Effector memory CD8-positive, alpha-beta T cell (primary cell): ENCODE measurements at regions not wholly inside any gene's neighbourhood (a gene's known extent, or its start where the extent isn't known, plus 50 kb on each side); places are given as distances from the start of the nearest gene placed in this dataset.

ENCODE experiments used
- ATAC-seq: fragments of 150-1000 bp; cut with Tn5 transposase; replicated peaks from 2 replicates; pipeline ENCODE4 v1.10.0; 2021; ENCODE audit warnings: mild to moderate bottlenecking, moderate library complexity
- DNase-seq, 3 experiments: peaks; one replicate each; pipeline ENCODE4 v3.0.0; 2021
- H3K27ac Mint-ChIP-seq, 2 donors: one replicate each; pipeline ENCODE4 v1.8.0; 2022; ENCODE audit warnings: mild to moderate bottlenecking in 2 of 2, mixed read lengths in 2 of 2, moderate library complexity in 2 of 2
- H3K27me3 Mint-ChIP-seq, 2 donors: one replicate each; pipeline ENCODE4 v1.8.0; 2022; ENCODE audit warnings: mixed read lengths in 2 of 2
- H3K36me3 Mint-ChIP-seq: one replicate; pipeline ENCODE4 v1.8.0; 2022; ENCODE audit warnings: mild to moderate bottlenecking, moderate library complexity, mixed read lengths; ENCODE audit not compliant: insufficient read depth
- H3K4me1 Mint-ChIP-seq, 2 donors: one replicate each; pipeline ENCODE4 v1.8.0; 2022; ENCODE audit warnings: low read depth in 2 of 2, mixed read lengths in 2 of 2
- H3K4me3 Mint-ChIP-seq, 2 donors: one replicate each; pipeline ENCODE4 v1.8.0; 2022; ENCODE audit warnings: mild to moderate bottlenecking in 2 of 2, mixed read lengths in 2 of 2, moderate library complexity in 2 of 2
- H3K9me3 Mint-ChIP-seq, 2 donors: one replicate each; pipeline ENCODE4 v1.8.0; 2022; ENCODE audit warnings: mixed read lengths in 2 of 2

DNA sequence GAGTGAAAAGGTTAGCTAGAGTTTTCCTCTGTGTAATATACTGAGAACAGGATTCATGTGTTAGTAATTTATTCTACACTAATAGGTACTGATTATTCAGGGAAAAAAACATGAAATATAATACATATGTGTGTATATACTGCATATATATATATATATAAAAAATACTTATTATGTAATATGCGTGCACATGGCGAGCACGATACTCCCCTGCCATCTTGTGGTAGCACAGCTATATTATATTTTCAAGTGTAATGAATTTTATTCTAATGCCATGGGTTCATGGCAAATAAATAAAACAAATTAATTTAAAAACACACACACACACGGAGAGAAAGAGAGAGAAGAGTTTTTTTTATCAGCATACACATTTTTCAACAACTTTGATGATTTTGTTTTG lies 460.6 kb downstream of the KCNJ2 start:
- Mint-ChIP-seq H3K4me3 (no peak overlapping the region), H3K27ac (no peak overlapping the region), H3K27me3 (no peaks in the 10 kb centered on the region), H3K36me3 (no peaks in the 10 kb centered on the region), H3K9me3 (peaks cover 2 to 7% of the 10 kb centered on the region in 2 donors), H3K4me1 (no peaks in the 10 kb centered on the region)
- DNase-seq (no peak), ATAC-seq (no peak)

GRCh38 chr17:70636517-70637133 lies 467.3 kb downstream of the KCNJ2 start:
- H3K27ac Mint-ChIP-seq: no peak overlapping the region
- no peaks in the 10 kb centered on the region for H3K4me1 Mint-ChIP-seq
- DNase-seq (no peak), ATAC-seq (no peak)
- no peaks in the 10 kb centered on the region for H3K36me3 Mint-ChIP-seq
- no peaks in the 10 kb centered on the region for H3K9me3 Mint-ChIP-seq
- no peaks in the 10 kb centered on the region for H3K27me3 Mint-ChIP-seq
- no peak overlapping the region for H3K4me3 Mint-ChIP-seq

- H3K9me3 Mint-ChIP-seq: no peaks in the 10 kb centered on the region
These were observed 472.7 kb downstream of the KCNJ2 start for GRCh38 chr17:70642059-70642458.

GRCh38 chr17:70644096-70644495 lies 474.8 kb downstream of the KCNJ2 start:
- ATAC-seq (no peak), DNase-seq (no peak)
- no peaks in the 10 kb centered on the region for H3K4me1 Mint-ChIP-seq
- H3K9me3 Mint-ChIP-seq: no peaks in the 10 kb centered on the region
- no peak overlapping the region for H3K4me3 Mint-ChIP-seq
- no peaks in the 10 kb centered on the region for H3K27me3 Mint-ChIP-seq
- no peak overlapping the region for H3K27ac Mint-ChIP-seq
- no peaks in the 10 kb centered on the region for H3K36me3 Mint-ChIP-seq

More at GRCh38 chr17:70642059-70642458, 472.7 kb downstream of the KCNJ2 start:
- Mint-ChIP-seq H3K27ac (no peak overlapping the region), H3K4me3 (no peak overlapping the region), H3K4me1 (no peaks in the 10 kb centered on the region), H3K27me3 (no peaks in the 10 kb centered on the region), H3K36me3 (no peaks in the 10 kb centered on the region)
- ATAC-seq: no peak
- DNase-seq: no peak

DNA sequence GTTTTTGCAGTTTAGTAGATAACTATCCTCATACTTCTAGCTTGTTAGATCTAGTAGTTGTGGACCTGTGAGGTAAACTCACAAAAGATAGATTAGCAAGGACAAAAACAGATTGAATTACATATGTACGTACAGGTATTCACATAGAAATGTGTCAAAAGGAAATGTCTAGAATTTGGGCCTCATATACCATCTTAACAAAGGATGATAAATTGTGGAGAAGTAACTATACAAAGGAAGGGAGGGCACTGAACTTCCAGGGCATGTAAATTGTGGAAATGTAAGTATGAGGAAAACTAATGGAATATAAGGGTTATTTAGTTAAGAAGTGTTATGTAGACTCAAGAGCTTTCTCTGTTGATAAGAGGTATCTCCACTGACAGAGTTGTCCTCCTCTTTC lies 477.3 kb downstream of the KCNJ2 start:
- Mint-ChIP-seq H3K9me3 (peaks cover 3 to 7% of the 10 kb centered on the region in 2 donors), H3K4me1 (no peaks in the 10 kb centered on the region), H3K27me3 (no peaks in the 10 kb centered on the region), H3K4me3 (no peak overlapping the region), H3K27ac (no peak overlapping the region), H3K36me3 (no peaks in the 10 kb centered on the region)
- no peak for ATAC-seq
- DNase-seq: no peak

- ATAC-seq: no peak
- H3K9me3 Mint-ChIP-seq: peaks cover 3 to 7% of the 10 kb centered on the region in 2 donors
- no peaks in the 10 kb centered on the region for H3K36me3 Mint-ChIP-seq
- H3K27ac Mint-ChIP-seq: no peak overlapping the region
- no peaks in the 10 kb centered on the region for H3K27me3 Mint-ChIP-seq
- no peak for DNase-seq
- no peak overlapping the region for H3K4me3 Mint-ChIP-seq
- H3K4me1 Mint-ChIP-seq: no peaks in the 10 kb centered on the region
These were observed 478.8 kb downstream of the KCNJ2 start for GRCh38 chr17:70648166-70648565.

DNA sequence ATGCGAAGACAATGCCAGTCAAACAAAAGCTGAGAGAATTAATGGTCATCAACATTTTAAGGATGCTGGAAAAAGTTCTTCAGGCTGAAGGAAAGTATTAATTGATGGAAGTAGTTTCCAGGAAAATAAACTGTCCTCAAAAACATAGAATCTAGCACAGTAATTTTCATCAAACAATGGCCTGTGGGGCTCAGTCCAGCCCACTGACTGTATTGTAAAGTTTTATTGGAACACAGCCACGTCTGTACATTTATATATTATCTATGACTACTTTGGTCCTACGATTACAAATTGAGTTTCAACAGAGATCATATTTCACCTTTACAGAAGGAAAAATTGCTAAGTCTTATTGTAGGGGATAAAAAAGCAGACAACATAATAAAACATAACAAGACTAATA lies 484.5 kb downstream of the KCNJ2 start:
- H3K27ac Mint-ChIP-seq: no peak overlapping the region
- no peak overlapping the region for H3K4me3 Mint-ChIP-seq
- DNase-seq (no peak), ATAC-seq (no peak)
- H3K9me3 Mint-ChIP-seq: peaks cover 3 to 7% of the 10 kb centered on the region in 2 donors
- no peaks in the 10 kb centered on the region for H3K36me3 Mint-ChIP-seq
- no peaks in the 10 kb centered on the region for H3K4me1 Mint-ChIP-seq
- H3K27me3 Mint-ChIP-seq: no peaks in the 10 kb centered on the region

DNA sequence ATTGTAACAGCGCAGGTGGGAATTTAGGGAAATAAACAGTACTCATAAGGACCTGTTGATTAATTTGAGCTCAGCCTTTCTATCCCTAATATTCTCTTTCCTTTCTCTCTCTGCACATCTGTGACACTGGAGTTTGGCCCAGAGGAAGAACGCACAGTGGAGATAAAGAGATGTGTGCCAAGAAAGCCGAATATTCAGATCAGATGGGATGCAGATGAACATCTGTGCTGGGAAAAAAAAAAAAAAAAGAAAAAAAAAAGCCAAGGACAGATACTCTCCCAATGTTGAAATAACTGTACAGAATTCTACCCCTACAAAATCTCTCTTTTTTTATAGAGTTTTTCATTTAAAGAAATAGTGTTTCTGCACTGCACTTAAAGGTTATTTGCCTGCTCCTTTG lies 485.4 kb downstream of the KCNJ2 start:
- Mint-ChIP-seq H3K27me3 (no peaks in the 10 kb centered on the region), H3K9me3 (peaks cover 3 to 7% of the 10 kb centered on the region in 2 donors), H3K4me3 (no peak overlapping the region), H3K4me1 (no peaks in the 10 kb centered on the region), H3K36me3 (no peaks in the 10 kb centered on the region), H3K27ac (no peak overlapping the region)
- ATAC-seq (no peak), DNase-seq (no peak)

DNA sequence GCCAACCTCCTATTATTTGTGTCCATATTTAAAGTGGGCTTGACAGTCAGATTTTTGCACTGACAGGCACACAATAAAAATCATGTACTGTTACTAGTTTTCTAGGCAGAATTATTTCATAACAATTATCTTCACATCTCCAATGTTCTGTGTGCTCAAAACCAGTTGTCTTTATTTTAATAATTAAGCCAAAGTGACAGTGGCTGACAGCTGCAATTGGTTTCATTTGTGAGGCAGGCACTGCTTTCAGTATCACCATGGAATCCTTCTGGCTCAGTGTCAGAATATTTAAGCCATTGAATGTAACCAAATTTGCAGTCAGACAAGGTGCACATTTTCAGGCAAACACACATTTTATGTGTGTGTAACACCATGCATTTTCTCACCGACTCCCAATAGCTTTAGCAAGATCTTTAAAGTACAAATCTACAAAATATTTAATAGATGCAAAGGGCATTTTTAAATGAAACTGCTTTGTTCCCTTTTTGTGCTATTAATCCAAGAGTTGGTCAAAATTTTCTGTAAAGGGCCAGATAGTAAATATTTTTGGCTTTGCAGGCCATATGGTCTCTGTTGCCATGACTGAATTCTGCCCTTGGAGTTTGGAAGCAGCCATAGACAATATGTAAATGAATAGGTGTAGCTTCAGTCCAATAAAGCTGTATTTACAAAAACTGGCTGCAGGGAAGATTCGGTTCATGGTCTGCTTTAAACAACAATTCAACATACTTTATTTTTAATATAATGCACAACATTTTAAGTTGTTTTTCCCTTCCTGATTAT lies 486.0 kb downstream of the KCNJ2 start:
- DNase-seq: no peak
- no peak overlapping the region for H3K27ac Mint-ChIP-seq
- no peaks in the 10 kb centered on the region for H3K4me1 Mint-ChIP-seq
- H3K4me3 Mint-ChIP-seq: no peak overlapping the region
- H3K9me3 Mint-ChIP-seq: peaks cover 3 to 7% of the 10 kb centered on the region in 2 donors
- ATAC-seq: no peak
- no peaks in the 10 kb centered on the region for H3K36me3 Mint-ChIP-seq
- H3K27me3 Mint-ChIP-seq: no peaks in the 10 kb centered on the region

GRCh38 chr17:70658317-70658716 lies 489.0 kb downstream of the KCNJ2 start:
- Mint-ChIP-seq H3K36me3 (no peaks in the 10 kb centered on the region), H3K27ac (no peak overlapping the region), H3K27me3 (no peaks in the 10 kb centered on the region), H3K9me3 (no peaks in the 10 kb centered on the region), H3K4me1 (no peaks in the 10 kb centered on the region), H3K4me3 (no peak overlapping the region)
- DNase-seq (no peak), ATAC-seq (no peak)

GRCh38 chr17:70658840-70659239 lies 489.5 kb downstream of the KCNJ2 start:
- Mint-ChIP-seq H3K27me3 (no peaks in the 10 kb centered on the region), H3K36me3 (no peaks in the 10 kb centered on the region), H3K4me1 (no peaks in the 10 kb centered on the region), H3K27ac (no peak overlapping the region), H3K9me3 (no peaks in the 10 kb centered on the region), H3K4me3 (no peak overlapping the region)
- ATAC-seq (no peak), DNase-seq (no peak)

DNA sequence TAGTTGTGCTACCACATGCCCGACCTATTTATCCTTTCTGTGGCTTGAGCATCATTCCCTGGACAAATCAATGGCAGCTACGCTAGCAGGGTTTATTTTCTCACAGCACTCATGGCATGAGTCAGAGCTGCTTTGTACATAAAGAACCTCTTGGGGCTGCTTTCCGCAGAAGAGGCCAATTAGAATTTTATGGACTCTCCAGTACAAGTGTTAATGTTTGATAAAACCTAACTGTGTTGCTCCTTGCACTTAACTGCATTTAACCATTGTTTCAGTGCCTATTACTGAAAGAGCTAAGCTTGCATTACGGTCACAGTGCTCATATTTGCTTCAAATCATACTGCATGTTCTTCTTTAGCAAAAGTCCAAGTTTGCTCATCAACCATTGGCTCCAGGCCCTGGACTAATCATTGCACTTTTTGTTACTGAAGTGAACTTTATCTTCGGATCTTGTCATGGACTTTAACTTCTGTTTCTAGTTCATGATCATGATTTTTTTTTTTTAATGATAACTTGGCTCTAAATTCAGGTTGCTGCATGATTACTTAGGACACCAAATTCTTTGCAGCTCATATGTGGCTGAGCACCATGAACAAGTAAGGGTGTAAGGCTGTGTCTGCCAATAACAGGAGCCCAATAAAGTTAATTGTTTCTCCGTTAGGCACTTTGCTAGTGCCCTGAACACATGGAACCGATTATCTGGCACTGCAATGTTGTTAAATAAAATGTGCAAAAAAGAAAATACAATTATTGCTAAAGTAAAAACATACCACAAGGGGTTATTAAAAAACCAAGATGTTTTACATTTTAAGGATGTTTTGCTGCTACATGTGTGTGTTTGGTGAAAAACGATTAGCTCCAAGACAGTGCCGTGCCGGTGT lies 492.2 kb downstream of the KCNJ2 start:
- ATAC-seq (no peak), DNase-seq (no peak)
- H3K36me3 Mint-ChIP-seq: no peaks in the 10 kb centered on the region

GRCh38 chr17:70668276-70668937 lies 499.1 kb downstream of the KCNJ2 start:
- no peak for ATAC-seq
- Mint-ChIP-seq H3K27me3 (no peaks in the 10 kb centered on the region), H3K27ac (no peak overlapping the region), H3K4me3 (no peak overlapping the region), H3K9me3 (peaks cover 3 to 5% of the 10 kb centered on the region in 2 donors), H3K4me1 (no peaks in the 10 kb centered on the region), H3K36me3 (no peaks in the 10 kb centered on the region)
- DNase-seq: no peak

More for the DNA sequence above, 492.2 kb downstream of the KCNJ2 start:
- no peaks in the 10 kb centered on the region for H3K4me1 Mint-ChIP-seq
- no peak overlapping the region for H3K4me3 Mint-ChIP-seq
- H3K27me3 Mint-ChIP-seq: no peaks in the 10 kb centered on the region
- no peak overlapping the region for H3K27ac Mint-ChIP-seq
- peaks cover 0 to 3% of the 10 kb centered on the region in 2 donors for H3K9me3 Mint-ChIP-seq
